ENCODE measurements at regions not wholly inside any gene's neighbourhood (a gene's known extent, or its start where the extent isn't known, plus 50 kb on each side); places are given as distances from the start of the nearest gene placed in this dataset.

- Histone ChIP-seq H3K27me3 (ENCODE audit: control insufficient read depth in 2 of 2, insufficient read depth in 2 of 2, low read length in 2 of 2) (no peaks in the 10 kb centered on the region), H3K79me2 (ENCODE audit: control insufficient read depth, insufficient read depth, low read length) (no peaks in the 10 kb centered on the region), H3K9me3 (replicated peaks; ENCODE audit: control insufficient read depth, insufficient read depth, low read length) (no peaks in the 10 kb centered on the region), H3K9me1 (replicated peaks; ENCODE audit: control insufficient read depth, extremely low read depth, insufficient read depth, low read length) (no peaks in the 10 kb centered on the region), H3K9ac (replicated peaks; ENCODE audit: extremely low read depth, insufficient read depth, low read length) (no peak overlapping the region), H3K4me1 (ENCODE audit: control insufficient read depth, extremely low read depth, insufficient read depth, low read length) (peaks cover 26% of the 10 kb centered on the region), H2AFZ (ENCODE audit: low read depth, low read length) (no peak overlapping the region), H3K36me3 (ENCODE audit: control insufficient read depth in 2 of 2, extremely low read depth in 1 of 2, insufficient read depth in 2 of 2, low read length in 2 of 2) (no peaks in the 10 kb centered on the region), H4K20me1 (replicated peaks; ENCODE audit: control insufficient read depth, extremely low read depth, insufficient read depth, low read length) (no peaks in the 10 kb centered on the region), H3K4me3 (replicated peaks in 1 of 3; ENCODE audit: insufficient read depth in 1 of 3, low read depth in 1 of 3, low read length in 3 of 3) (no peak overlapping the region), H3K4me2 (ENCODE audit: insufficient read depth, low read length) (no peak overlapping the region), H3K27ac (ENCODE audit: insufficient read depth, low read depth, low read length) (no peak overlapping the region)
- intact Hi-C loops (cut with micrococcal nuclease): loop anchor here (5.0 kb wide), 1 partner anchor 461 kb away; the partner anchor contains the start of gene FAR1
- TF ChIP-seq CTCF (IDR thresholded peaks at IDR 0.05; ENCODE audit: extremely low read depth in 1 of 2, insufficient read depth in 1 of 2, low read depth in 1 of 2, low read length in 2 of 2): no peak
- no peak for TF ChIP-seq POLR2AphosphoS5 (IDR thresholded peaks at IDR 0.05; ENCODE audit: insufficient read depth, low read depth, low read length)
- TF ChIP-seq MAX (IDR thresholded peaks at IDR 0.05; ENCODE audit: insufficient read depth, insufficient read length): no peak
- no peak for TF ChIP-seq MYC (IDR thresholded peaks at IDR 0.05; ENCODE audit: low read depth, low read length)
- TF ChIP-seq FOS (IDR thresholded peaks at IDR 0.05; ENCODE audit: borderline replicate concordance, insufficient read depth, low read length): no peak
- no peak for TF ChIP-seq JUN (IDR thresholded peaks at IDR 0.05; ENCODE audit: borderline replicate concordance, insufficient read depth, insufficient read length, low read depth)
- TF ChIP-seq EZH2 (IDR thresholded peaks at IDR 0.05; ENCODE audit: borderline replicate concordance, low read depth, low read length, severe bottlenecking): no peak
- TF ChIP-seq GATA2 (IDR thresholded peaks at IDR 0.05; ENCODE audit: insufficient read depth, insufficient read length, low read depth, low read length): no peak
- TF ChIP-seq POLR2A (IDR thresholded peaks at IDR 0.05; ENCODE audit: low read depth, low read length): no peak
- POLR2A ChIA-PET: no interaction called here
- FAIRE-seq (no peak), DNase-seq (ENCODE audit: low read depth, low spot score) (no peak)
- dilution Hi-C loops (cut with MboI; ENCODE audit: extremely low pct_ligation_motif_present, low sequenced_read_pairs): no loop called here
- no TSS peak for BruUV-seq (replicated peaks)
- CTCF ChIA-PET: interaction anchor here (0.9 to 1.5 kb wide), 6 partner anchors 9 to 242 kb away, joined by 3 to 11 read pairs (median 4); no protein-coding TSS in a partner anchor
Observed at GRCh38 chr11:13206086-13206640, 71.4 kb upstream of the BMAL1 start.

All from endothelial cell of umbilical vein (primary cell).